C1 segment of cervical spinal cord (tissue), 14 donors: ENCODE measurements at regions not wholly inside any gene's neighbourhood (a gene's known extent, or its start where the extent isn't known, plus 50 kb on each side); places are given as distances from the start of the nearest gene placed in this dataset.

ENCODE experiments used
- DNase-seq, 14 donors: peaks; one replicate each; lab custom pipeline; 2025; lab: John Stamatoyannopoulos, UW

DNA sequence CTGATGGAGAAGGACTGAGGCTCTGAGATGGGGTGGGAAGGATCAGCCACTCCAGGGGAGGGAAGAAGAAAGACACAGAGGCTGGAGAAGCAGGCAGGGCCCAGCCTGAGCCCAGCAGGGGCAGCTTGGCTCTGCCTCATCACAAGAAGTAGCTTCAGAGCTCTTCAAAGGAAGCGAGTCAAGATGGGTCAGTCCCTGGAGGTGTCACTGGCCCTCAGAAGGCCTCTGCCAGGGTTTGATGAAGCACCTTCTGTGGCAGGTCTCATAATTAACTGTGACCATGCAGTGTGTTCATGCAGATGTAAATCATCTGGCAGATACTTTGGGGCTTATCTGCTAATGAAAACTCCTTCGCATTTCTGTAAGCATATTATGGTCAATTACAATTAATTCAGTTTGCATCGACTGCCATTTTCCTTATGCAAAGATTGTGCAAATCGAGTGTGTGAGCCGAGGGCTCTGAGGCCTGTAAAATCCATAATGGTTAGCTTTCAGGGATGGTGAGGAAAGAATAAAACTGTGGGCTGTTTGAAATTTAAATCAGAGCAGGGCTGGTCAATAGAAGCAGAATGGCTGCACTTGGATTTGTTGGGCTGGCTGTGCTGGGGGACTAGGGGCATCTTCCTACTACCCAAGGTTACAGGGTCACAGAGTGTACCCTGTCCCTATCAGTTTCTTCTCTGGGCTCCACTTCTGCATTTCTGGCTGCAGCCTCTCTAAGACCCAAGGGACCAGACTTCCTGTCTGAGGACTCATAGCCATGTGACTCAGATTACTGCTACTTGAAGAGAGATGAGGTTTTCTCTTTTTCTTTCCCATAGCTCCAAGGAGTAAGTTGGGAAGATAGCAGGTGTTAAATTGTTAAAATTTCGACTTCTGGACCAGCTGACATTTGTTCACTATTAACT lies 376.6 kb downstream of the DHX35 start:
- no peak for DNase-seq

GRCh38 chr20:39333211-39333610 lies 371.1 kb downstream of the DHX35 start:
- no peak for DNase-seq

- DNase-seq: no peak
Measured at GRCh38 chr20:39328347-39328746, 366.2 kb downstream of the DHX35 start.

DNA sequence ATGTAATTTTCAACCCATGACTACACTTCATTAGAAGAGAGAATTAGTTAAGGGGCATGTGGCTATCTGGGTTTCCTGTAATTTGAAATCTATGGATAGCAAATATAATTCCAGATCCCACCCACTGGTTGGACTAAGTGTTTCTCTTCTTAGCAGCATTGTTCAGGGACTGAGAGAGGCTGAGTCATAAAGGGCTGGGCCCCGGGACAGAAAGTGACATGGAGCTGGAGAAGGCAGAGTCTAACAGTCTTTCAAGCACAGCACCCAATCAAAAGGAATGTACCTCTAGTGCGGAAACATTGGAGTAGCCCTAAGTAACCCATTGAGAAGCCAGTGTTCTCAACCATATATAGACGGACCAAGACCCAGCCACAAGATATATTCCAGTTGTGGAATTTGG lies 363.9 kb downstream of the DHX35 start:
- no peak for DNase-seq

DNA sequence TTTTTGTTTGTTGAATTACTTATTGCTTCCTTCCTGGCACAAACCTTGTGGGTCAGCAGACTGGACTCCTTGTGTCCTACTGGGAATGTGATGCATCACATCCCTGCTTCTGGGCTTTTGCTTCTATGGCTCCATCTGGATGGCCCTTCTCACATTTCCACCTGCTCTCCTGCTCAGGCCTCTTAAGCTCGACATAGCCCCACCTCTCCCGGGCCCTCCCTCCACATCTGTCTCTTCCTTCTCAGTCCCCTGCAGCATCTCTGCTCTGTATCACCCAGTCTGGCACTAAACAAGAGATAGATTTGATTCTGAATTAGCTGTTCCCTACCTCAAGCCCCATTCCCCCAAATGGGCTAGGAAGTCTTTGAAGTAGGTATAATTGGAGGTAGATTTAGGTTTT lies 356.8 kb downstream of the DHX35 start:
- DNase-seq: no peak

DNA sequence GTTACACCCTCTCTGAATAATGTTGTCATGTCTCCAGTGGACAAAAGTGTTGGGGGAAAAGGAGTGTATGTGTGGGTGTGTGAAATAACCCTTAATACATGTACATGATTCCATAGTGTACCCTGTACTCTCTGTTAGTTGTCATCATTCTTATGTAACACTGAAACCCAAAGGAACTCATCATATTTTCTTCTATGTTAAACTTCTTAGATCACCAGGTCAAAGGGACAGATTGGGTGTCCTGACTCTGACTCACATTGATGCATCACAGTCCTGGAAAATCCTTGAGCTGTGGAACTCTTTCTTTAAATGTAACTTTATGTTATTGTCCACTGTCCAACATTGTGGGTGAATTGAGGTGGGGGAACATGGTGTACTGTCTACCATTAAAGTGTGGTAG lies 350.5 kb downstream of the DHX35 start:
- DNase-seq: no peak

DNA sequence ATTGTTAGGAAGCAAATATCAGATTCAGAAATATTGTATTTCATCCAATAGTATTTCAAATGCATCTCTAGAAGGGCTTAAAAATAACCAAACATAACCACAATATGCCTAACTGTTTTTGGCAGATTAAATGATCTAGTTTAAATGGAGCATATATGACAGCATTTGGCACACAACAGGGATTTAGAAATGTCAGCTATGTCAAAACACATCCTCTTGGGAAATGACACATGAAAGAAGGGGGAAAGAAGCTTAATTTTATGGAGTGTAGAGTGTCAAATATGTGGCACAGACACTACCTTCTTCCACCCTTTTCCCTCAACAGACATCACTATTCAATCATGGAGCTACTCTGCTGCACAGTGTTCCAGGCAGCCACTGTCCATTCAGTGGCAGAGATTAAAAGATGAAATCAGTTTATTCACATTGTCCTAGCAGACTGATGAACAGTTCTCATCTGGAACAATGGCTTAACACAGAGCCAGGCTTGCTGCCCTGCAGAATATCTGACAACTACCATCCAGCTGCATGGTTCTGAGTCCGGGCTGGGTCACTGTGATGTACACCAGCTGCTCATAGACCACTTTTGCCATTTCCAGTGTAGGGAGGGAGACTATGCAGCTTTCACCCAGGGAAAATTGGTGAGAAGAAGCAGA lies 349.8 kb downstream of the DHX35 start:
- DNase-seq: peak in 5 of 14 donors; percentile 6 to 29 (median 14)

DNA sequence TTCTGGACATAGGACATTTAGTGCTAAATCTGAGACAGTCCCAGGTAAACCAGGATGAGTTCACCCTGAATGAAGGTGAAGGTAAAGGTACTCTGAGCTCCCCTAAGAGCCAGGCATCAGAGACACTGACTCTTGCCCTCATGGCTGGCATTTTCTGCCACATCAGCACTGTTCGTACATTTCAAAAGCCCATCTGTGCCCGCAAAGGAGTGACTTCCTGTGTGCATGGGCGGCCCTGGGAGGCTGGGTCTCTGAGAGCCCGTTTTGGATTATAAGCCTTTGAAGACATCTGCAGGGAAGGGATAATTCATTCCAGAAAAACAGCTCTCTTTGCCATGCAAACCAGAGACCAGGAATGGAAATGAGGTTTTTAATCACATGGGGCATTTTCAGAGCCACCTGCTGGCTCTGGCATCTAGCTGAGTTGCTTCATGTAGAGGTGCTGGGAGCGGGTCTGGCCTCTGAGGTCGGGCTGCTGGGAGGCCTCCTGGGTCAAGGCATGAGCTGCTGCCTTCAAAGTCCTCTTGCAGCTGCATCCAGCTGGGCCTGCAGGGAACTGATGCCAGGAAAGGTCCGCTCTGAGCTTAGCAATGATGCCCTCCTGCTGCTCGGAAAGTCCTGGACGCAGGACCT lies 348.3 kb downstream of the DHX35 start:
- DNase-seq: no peak

- no peak for DNase-seq
Measured at GRCh38 chr20:39309458-39309857, 347.3 kb downstream of the DHX35 start.

- no peak for DNase-seq
Measured at GRCh38 chr20:39302312-39302711, 340.2 kb downstream of the DHX35 start.

DNA sequence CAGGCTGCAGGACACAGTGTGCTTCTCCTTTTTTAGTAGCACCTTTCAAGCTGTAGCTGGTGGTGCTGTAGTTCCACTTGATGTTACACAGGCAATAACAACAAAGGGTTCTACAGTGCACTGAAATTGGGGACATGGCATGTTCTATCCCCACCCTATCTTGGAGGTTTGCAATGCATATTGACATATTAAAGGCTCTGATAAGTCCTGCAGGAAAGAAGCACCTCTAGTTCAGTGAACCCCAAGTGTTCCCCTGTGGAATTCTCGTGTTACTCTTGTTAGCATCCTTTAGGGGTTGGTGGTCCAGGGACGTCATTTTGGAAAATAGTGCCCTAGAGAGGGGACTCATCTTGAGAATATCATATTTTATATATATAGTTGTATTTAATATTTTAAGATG lies 337.6 kb downstream of the DHX35 start:
- DNase-seq: no peak

- DNase-seq: peak in 1 of 14 donors; percentile 39
Measured at GRCh38 chr20:39298571-39299506, 336.7 kb downstream of the DHX35 start.

- DNase-seq: peak in 6 of 14 donors; percentile 11 to 58 (median 34)
Measured at GRCh38 chr20:39298121-39298520, 336.0 kb downstream of the DHX35 start.

DNA sequence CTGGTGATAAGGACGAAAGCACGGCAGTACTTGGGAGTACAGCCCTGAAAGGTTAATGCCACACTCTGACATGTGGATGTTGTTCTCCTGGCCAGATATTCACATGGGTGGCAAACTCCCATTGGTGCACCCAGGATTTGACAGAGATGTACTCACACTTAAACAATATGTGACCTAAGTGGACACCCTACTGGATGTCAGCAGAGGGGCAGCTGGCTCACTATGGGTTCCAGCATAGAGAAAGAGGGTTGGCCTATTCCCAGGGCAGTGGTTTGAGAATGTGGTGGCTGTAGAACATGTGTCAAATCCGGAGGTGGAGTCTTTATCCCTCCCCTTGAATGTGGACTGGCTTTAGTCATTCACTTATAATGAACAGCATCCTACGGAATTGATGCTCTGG lies 333.2 kb downstream of the DHX35 start:
- no peak for DNase-seq

- DNase-seq: no peak
Measured at GRCh38 chr20:39294137-39294725, 332.1 kb downstream of the DHX35 start.

DNA sequence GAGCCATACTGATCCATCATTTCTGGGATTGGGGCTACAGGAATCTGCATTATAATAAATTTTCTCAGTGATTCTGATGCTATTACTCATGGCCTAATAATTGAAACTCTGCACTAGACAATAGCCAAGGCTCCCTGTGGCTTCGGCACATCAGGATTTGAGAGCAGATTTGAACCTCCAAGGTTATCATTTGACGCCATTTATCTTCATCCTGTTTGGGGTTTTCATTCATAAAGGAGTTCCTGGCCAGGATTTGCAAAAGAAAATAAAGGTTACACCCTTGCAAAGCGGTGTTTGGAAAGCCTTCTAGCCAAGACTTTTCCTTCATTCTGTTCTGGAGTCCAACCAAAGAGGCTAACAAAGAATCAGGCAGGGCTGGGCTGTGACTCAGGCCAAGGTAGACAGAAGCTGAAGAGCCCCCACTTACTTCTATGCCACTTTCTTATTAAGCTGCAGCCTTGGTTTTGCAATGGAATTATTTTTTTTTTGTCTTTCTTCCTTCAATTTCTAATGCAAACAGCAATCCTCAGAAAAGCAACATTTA lies 330.1 kb downstream of the DHX35 start:
- DNase-seq: no peak

DNA sequence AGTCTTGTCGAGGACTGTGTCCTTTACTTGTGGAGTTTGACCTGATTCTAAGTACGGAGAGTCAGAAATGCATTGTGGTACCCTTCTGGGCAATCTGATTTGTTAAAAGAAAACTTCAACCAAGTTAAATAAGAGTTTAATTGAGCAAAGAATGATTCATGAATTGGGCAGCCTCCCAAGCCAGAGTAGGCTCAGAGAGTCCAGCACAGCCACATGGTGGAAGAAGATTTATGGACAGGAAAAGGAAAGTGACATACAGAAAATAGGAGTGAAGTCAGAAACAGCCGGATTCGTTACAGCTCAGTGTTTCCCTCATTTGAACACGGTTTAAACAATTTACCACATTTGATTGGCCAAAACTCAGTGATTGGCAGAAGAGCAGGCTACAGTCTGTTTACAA lies 329.2 kb downstream of the DHX35 start:
- DNase-seq: no peak

- no peak for DNase-seq
Measured at GRCh38 chr20:39290575-39290974, 328.4 kb downstream of the DHX35 start.

DNA sequence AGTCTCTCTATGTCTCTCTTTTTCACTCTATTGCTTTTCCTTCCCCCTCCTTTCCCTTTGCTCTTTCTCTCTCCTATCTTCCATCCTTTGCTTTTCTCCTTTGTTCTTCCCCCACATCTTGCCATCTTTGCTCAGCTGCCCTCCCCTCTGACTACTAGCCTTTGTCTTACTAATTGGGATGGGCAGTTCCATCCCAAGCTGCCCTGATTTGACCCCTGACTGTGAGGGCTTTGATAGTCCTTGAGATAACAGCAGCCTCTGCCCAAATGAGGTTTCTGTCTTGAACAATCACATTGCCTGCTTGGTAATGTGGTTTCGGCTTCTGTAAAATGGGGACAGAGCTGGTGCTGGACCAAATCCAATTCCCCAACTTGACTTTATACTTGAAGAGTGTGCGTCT lies 327.7 kb downstream of the DHX35 start:
- DNase-seq: no peak

- DNase-seq: no peak
Measured at GRCh38 chr20:39289316-39289715, 327.2 kb downstream of the DHX35 start.

DNA sequence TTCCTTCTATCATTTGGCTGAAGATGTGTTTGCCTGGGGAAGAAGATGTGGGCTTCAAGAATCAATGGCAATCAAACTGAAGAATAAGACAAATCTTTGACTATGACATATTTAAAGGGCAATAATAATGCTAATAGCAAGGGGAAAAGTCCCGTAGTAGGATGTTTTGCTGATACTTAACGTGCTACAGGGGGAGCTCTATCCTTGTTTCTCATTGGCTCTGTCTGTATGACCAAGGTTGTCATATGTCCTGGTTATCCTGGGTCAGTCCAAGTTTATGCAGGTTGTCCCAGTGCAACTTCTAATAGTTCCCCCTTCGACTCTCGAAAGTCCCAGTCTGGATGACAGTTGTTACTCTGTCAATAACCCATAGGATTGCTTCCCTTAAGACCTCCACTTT lies 321.3 kb downstream of the DHX35 start:
- DNase-seq: no peak
